ENCODE measurements at regions not wholly inside any gene's neighbourhood (a gene's known extent, or its start where the extent isn't known, plus 50 kb on each side); places are given as distances from the start of the nearest gene placed in this dataset.
"Not testable (repeated sequence)": the region's sequence is repeated elsewhere in the genome, so short reads cannot be mapped to it uniquely, and the experiment has no call there.

DNA sequence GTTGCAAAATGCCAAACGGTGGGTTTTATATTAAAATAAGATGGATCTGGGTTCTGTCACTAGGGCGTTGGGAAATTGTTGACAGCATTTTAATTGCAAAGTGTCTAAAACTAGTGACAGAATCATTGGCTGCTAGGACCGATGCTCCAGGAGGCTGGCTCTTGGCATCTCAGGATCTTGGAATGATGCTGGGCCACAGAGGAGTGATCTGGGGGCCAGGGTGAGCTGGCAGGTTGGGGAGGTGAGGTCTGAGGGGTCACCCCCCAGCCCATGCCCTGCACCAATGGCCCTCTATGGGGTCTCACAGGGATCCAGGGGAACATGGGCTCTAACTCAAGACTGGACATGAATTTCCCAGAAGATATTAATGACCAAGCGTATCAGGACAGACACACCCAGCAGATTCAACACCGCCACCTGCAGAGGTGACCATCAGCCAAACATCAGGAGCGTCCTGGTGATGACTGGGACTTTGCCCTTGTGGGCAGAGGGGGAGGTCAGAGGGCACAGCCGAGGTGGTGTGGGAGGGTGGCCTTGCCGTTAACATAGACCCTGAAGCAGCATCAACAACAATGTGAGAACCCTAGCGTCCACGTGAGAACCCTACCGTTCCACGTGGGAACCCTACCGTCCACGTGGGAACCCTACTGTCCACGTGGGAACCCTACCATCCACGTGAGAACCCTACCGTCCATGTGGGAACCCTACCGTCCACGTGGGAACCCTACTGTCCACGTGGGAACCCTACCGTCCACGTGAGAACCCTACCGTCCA, 89.0 kb upstream of the PPP2R2D start:
- no peak for DNase-seq

GRCh38 chr10:131812736-131813604, 87.8 kb upstream of the PPP2R2D start:
- no peak for DNase-seq

- no peak for DNase-seq
These were observed 86.1 kb upstream of the PPP2R2D start for GRCh38 chr10:131814567-131815265.

- DNase-seq, result no peak
These were observed 85.3 kb upstream of the PPP2R2D start for GRCh38 chr10:131815266-131816156.

DNA sequence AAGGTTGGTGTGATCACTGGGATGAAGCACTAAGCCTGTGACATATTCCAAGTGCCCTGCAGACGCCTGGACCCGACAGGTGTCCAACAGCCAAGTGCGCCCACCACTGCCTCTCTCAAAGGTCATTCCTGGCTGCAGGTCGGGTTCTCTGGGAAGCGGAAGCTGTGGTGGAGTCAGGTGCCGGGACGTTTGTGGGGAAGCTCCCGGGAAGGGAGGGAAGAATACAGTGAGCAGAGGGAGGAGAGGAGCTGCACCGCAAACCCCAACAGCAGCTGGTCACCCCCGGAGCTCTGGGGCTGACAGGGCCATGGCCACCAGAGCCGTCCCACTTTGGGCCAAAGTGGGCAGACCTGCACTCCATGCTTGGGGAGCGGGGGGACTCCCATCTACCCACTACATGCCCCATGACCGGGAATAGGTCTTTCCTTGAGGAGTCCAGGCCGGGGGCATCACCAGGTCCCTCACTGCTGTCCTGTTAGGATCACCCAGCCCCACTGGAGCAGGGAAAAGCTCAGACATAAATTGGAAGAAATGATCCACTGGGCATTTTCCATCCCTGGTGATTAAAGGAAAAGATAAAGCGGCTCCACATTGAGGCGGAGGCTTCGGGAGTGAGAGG, 84.5 kb upstream of the PPP2R2D start:
- no peak for DNase-seq

GRCh38 chr10:131816941-131817700, 83.7 kb upstream of the PPP2R2D start:
- DNase-seq, result no peak

GRCh38 chr10:131817866-131818509, 82.8 kb upstream of the PPP2R2D start:
- DNase-seq, result no peak

- no peak for DNase-seq
These were observed 82.1 kb upstream of the PPP2R2D start for GRCh38 chr10:131818510-131819234.

DNA sequence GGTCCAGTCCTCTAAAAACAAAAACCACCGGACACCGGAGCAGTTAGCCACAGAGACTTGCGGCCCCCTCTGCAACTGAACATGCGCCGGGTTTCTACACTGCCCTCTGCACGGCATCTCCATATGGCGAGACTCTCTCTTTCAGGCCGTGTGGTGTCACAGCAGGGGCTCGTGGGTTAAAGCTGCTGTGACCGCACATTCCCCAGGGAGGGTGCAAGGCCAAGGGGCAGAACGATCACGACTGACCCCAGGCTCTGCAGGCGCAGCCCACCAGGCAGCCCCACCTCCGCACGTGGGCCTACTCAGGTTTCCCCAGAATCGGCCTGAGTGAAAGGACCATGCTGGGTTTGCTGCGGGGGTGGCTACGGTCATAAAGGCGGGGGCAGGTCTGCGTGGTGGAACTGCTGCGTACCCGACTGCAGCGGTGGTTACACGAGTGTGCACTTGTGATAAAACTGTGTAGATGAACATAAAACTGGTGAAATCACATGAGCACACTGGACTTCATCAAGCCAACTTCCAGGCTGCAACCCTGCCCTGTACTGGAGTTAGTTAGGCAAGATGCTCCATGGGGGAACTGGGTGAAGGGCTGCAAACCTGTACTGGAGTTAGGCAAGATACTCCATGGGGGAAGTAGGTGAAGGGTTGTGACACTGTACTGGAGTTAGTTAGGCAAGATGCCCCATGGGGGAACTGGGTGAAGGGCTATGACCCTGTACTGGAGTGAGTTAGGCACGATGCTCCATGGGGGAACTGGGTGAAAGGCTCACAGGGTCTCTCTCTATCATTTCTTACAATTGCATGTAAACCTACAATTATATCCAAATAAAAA, 81.4 kb upstream of the PPP2R2D start:
- no peak for DNase-seq

GRCh38 chr10:131820626-131821025, 80.2 kb upstream of the PPP2R2D start:
- DNase-seq, result no peak

DNA sequence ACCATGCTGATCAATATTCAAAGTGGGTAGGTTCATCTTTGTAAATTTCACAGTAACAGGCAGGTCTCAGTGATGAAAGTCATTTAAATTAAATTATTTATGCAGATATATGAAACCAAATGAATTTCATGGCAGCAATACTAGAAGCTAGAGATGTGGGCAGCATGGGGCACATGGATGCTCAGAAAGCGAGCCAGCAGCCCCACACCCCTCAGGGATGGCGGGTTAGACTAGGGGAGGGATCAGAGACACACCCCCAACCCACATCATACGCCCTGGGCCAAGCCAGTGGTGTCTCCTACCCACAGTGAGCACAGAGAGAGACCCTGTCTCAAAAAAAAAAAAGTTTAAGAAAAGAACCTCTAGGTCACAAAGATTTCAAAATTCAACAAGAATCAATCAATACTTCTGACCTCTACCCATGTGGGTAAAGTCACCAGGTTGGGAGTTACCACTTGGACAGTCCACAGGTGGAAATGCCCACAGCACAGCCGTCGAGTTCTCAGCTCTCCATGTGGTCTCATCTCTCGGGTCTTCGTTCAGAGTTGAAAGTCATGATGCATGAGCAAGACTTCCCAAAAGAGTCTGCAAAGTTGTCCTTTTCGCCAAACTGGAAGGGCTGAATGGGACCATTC, 79.3 kb upstream of the PPP2R2D start:
- no peak for DNase-seq

DNA sequence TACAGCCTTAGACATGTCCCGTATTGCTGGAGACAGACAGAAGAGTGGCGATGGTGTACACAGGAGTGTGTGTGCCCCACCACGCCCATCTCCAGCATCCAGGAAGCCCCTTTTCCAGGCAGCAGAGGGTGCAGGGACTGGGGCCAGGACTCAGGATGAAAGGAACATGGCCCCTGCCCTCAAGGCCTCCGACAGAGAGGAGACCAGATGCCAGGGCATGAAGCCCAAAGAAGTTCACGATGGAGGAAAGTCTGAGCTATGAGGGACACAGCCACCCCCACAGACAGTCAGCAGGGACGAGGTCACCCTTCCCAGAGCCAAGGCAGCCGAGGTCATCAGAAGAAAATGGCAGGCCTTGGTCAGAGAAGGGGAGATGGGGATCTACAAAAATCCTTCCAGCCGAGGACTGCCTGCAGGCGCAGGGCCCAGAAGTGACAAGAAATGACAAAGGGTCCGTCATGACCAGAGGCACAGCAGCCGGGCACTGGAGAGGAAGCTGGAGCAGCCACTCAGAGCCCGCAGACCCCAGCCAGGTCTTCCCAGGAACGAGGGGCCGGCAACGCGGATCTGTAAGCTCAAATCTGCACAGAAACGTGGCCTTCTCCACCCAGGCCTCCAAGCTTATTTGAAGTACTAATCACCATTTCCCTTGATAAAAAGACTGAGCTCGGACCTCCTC, 78.7 kb upstream of the PPP2R2D start:
- no peak for DNase-seq

DNA sequence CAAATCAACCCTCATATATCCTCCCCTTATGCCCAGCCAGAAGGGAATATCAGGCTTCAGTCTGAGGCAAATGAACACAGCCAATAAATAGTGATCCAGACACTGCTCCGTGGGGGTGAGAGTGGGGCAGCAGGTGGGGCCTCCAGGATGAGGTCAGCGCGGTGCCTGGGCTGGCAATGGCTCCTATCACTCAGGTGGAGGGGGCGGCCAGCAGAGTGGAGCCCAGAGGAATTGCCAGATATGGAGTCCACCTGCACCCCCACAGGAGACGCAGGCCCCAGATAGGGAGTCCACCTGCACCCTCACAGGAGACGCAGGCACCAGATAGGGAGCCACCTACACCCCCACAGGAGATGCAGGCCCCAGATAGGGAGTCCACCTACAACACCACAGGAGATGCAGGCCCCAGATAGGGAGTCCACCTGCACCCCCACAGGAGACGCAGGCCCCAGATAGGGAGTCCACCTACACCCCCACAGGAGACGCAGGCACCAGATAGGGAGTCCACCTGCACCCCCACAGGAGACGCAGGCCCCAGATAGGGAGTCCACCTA, 78.0 kb upstream of the PPP2R2D start:
- DNase-seq, result no peak

GRCh38 chr10:131823601-131824099, 77.2 kb upstream of the PPP2R2D start:
- not testable (repeated sequence) for DNase-seq

DNA sequence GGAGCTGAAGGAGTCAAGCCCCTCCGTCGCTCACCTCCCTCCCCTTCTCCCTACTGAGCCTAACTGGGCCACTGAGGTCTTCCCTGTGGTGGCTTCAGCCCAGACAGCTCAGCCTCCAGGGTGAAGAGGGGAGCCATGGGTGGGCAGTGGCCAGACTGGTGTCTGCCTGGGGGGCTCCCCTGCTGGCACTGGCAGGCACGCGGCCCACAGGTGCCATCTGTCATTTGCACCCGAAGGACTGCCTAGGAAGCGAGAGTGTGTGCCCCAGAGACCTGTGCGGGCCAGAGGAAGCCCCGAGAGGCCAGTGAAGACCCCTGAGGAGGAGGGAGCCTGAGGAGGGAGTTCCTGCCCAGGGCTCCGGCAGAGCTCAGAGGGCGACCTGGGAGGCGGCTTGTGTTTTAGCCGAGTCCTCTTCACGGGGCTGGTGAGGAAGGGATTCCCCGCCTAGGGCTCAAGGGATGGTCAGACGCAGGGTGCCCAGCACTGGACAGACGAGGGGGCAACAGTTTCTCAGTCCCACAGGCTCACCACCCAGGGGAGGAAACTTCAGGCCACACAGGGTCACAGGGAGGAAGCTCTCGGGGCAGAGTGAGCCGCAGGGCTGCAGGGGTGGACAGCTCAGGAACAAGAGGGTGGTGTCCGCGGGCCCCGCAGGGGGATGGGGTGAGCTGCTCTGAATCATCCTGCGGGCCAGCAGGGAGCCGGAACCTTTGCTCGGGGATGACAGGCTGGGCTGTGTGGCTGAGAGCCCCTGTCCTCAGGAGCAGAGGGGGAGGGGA, 76.2 kb upstream of the PPP2R2D start:
- DNase-seq, result no peak

DNA sequence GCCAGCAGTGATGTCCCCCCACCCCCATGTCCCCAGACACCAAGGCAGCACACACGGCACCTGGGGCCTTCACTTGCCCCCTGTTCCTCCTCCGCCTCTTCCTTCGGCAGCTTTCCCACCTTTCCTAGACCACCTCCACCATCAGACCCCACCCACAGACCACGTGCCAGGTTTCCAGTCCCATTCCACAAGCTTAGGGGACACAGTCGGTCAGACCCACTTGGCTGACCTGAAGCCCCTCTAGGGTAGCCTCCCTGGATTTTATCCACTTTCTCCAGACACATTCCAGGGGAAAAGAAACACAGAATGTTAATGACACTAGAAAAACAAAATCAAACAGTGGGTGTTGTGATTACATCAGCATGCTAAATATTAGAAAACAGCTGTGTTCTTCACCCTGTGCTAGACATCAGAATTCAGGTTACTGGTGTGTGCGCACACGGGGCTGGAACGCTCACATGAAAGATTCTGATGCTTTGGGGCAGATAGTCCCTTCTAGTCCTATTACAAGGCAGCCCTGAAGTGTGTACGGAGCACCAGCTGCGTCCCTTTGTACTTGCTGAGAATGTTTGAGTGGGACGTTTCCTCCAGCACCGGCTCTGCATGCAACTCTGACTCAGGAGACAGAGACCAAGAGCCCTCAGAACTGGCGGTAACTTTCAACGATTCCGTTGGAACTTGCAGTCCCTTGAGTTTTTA, 75.5 kb upstream of the PPP2R2D start:
- DNase-seq, result no peak
